ENCODE measurements at regions not wholly inside any gene's neighbourhood (a gene's known extent, or its start where the extent isn't known, plus 50 kb on each side); places are given as distances from the start of the nearest gene placed in this dataset.

DNA sequence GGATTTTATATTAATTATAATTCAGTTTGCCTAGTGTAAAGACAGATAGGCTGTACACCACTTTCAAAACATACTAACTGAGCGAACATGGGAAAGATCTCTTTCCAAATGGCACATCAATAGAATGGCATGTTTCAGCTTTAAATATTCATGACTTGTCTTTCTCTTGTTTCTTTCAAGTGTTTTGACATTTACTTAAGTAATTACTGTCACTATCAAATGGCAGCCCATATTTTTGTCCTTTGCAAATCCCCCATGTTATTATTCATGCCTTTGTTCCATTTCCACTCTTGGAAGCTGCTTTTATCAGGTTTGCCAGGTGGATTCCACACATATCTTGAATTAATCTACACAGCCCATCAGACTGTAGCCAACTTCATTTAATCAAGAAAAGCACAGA is 89.2 kb upstream of the GLRA2 start:
- TF ChIP-seq, protein P1, sequence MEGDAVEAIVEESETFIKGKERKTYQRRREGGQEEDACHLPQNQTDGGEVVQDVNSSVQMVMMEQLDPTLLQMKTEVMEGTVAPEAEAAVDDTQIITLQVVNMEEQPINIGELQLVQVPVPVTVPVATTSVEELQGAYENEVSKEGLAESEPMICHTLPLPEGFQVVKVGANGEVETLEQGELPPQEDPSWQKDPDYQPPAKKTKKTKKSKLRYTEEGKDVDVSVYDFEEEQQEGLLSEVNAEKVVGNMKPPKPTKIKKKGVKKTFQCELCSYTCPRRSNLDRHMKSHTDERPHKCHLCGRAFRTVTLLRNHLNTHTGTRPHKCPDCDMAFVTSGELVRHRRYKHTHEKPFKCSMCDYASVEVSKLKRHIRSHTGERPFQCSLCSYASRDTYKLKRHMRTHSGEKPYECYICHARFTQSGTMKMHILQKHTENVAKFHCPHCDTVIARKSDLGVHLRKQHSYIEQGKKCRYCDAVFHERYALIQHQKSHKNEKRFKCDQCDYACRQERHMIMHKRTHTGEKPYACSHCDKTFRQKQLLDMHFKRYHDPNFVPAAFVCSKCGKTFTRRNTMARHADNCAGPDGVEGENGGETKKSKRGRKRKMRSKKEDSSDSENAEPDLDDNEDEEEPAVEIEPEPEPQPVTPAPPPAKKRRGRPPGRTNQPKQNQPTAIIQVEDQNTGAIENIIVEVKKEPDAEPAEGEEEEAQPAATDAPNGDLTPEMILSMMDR (IDR thresholded peaks at IDR 0.05) = no peak
- TF ChIP-seq POLR2A (IDR thresholded peaks at IDR 0.05) (no peak), POLR2AphosphoS5 (IDR thresholded peaks at IDR 0.05) (no peak), EP300 (IDR thresholded peaks at IDR 0.05) (no peak)

All from gastroesophageal sphincter (tissue), 3 donors.